ENCODE measurements at regions not wholly inside any gene's neighbourhood (a gene's known extent, or its start where the extent isn't known, plus 50 kb on each side); places are given as distances from the start of the nearest gene placed in this dataset.

GRCh38 chr5:25334350-25334749 is 689.6 kb upstream of the CDH10 start (continued):
- TF ChIP-seq CHD7 (IDR thresholded peaks at IDR 0.05; ENCODE audit: insufficient replicate concordance, low read length), result no peak
- TF ChIP-seq CBX5 (IDR thresholded peaks at IDR 0.05; ENCODE audit: low read depth, low read length), result no peak
- TF ChIP-seq CHD1 (IDR thresholded peaks at IDR 0.05; ENCODE audit: low read depth, low read length), result no peak
- no peak for TF ChIP-seq BRCA1 (IDR thresholded peaks at IDR 0.05; ENCODE audit: low read depth, low read length)
- TF ChIP-seq POU5F1 (IDR thresholded peaks at IDR 0.05; ENCODE audit: low read depth, low read length), result no peak
- no peak for TF ChIP-seq SIX5 (IDR thresholded peaks at IDR 0.05; ENCODE audit: low read depth, low read length)
- TF ChIP-seq FOSL1 (IDR thresholded peaks at IDR 0.05; ENCODE audit: insufficient read depth, low read depth, low read length), result no peak
- TF ChIP-seq HDAC6 (IDR thresholded peaks at IDR 0.05; ENCODE audit: low read depth, low read length), result no peak
- TF ChIP-seq GABPA (IDR thresholded peaks at IDR 0.05; ENCODE audit: borderline replicate concordance, insufficient read depth, low read length), result no peak
- no peak for TF ChIP-seq SRF (IDR thresholded peaks at IDR 0.05; ENCODE audit: low read depth, low read length)
- no peak for TF ChIP-seq JUN (IDR thresholded peaks at IDR 0.05; ENCODE audit: low read depth, low read length)
- TF ChIP-seq GTF2F1 (IDR thresholded peaks at IDR 0.05; ENCODE audit: borderline replicate concordance, low read depth, low read length), result no peak
- TF ChIP-seq SAP30 (IDR thresholded peaks at IDR 0.05; ENCODE audit: insufficient read depth, insufficient replicate concordance, low read length), result no peak

Data from H1 (cell line).